ENCODE measurements at regions not wholly inside any gene's neighbourhood (a gene's known extent, or its start where the extent isn't known, plus 50 kb on each side); places are given as distances from the start of the nearest gene placed in this dataset.

DNA sequence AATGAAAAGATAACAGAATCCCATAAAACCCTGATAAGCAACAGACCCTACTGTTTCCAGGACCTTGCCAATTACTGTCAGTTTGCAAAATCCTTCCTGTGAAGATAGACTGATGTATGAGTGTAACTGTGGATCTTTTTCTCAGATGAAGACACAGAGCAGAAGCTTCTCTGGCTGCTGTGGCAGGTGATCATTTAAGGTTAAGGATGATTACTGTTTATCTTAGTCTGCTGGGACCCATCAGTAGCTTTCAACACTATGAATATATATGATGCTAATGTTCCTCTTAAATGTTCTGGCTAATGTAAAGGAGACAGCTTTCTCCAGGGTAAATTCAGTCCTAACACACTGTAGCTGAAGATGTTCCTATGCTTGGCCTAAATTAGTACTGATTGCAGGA is 56.0 kb upstream of the CTTNBP2 start:
- Histone ChIP-seq H3K36me3 (no peaks in the 10 kb centered on the region), H3K4me1 (no peaks in the 10 kb centered on the region), H3K27ac (no peak overlapping the region), H3K4me3 (no peak overlapping the region), H3K9me3 (no peaks in the 10 kb centered on the region), H3K27me3 (no peaks in the 10 kb centered on the region)
- no peak for ATAC-seq
- intact Hi-C loops (cut with DNase I), result no loop called here
- DNase-seq, result no peak
- TF ChIP-seq, protein P1, sequence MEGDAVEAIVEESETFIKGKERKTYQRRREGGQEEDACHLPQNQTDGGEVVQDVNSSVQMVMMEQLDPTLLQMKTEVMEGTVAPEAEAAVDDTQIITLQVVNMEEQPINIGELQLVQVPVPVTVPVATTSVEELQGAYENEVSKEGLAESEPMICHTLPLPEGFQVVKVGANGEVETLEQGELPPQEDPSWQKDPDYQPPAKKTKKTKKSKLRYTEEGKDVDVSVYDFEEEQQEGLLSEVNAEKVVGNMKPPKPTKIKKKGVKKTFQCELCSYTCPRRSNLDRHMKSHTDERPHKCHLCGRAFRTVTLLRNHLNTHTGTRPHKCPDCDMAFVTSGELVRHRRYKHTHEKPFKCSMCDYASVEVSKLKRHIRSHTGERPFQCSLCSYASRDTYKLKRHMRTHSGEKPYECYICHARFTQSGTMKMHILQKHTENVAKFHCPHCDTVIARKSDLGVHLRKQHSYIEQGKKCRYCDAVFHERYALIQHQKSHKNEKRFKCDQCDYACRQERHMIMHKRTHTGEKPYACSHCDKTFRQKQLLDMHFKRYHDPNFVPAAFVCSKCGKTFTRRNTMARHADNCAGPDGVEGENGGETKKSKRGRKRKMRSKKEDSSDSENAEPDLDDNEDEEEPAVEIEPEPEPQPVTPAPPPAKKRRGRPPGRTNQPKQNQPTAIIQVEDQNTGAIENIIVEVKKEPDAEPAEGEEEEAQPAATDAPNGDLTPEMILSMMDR (IDR thresholded peaks at IDR 0.05), result no peak

DNA sequence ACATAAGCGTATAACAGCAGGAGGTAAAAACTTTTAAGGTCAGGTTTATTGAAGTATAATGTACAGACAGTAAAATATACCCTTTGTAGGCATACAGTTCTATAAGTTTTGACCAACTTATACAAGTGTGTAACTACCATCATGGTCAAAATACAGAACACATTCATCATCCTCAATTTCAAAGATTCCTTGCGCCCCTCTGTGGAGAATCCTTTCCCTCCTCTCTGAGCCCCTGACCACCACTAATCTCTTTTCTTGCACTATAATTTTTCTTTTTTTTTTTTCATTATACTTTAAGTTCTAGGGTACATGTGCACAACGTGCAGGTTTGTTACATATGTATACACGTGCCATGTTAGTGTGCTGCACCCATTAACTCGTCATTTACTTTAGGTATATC is 58.1 kb upstream of the CTTNBP2 start:
- TF ChIP-seq, protein P1 (IDR thresholded peaks at IDR 0.05), result no peak
- H3K4me1 ChIP-seq, result no peaks in the 10 kb centered on the region
- no peak for ATAC-seq

DNA sequence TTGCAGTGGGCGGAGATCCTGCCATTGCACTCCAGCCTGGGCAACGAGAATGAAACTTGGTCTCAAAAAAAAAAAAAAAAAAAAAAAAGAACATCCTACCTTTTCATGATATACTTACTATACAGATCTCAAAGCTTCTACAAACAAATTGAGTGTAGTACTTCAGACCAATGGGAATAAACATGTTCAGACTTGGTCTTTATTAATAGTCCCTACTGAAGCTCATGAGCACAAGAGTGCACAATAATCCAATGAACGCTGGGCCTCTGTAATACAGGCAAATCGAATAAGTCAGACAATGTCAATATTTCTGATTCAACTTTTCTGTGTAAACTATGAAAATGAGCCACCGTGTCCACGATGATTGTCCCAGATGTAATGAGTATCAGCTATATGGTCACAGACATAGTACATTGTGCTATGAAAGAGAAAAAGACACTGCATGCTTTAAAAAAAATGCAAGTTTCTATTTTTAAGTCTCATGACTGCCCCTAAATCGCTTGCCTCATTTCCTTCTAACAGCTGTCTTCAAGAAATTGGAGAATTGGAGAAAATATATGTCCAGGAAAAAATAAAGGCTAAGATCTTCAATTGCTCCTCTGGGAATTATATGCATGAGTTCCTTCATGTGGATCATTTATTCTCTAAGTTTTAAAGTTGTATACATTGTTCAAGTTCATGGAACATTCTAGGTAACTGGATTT is 64.0 kb upstream of the CTTNBP2 start:
- H3K27me3 ChIP-seq, result no peaks in the 10 kb centered on the region
- no peaks in the 10 kb centered on the region for H3K4me1 ChIP-seq
- intact Hi-C loops (cut with DNase I), result no loop called here
- ATAC-seq, result no peak
- no peak overlapping the region for H3K27ac ChIP-seq
- H3K4me3 ChIP-seq, result no peak overlapping the region
- no peak for DNase-seq
- TF ChIP-seq, protein P1 (IDR thresholded peaks at IDR 0.05), result no peak
- H3K36me3 ChIP-seq, result no peaks in the 10 kb centered on the region
- H3K9me3 ChIP-seq, result peaks cover 0 to 4% of the 10 kb centered on the region in 2 donors

More for the DNA sequence above, 58.1 kb upstream of the CTTNBP2 start:
- Histone ChIP-seq H3K9me3 (no peaks in the 10 kb centered on the region), H3K4me3 (no peak overlapping the region), H3K27me3 (no peaks in the 10 kb centered on the region), H3K27ac (no peak overlapping the region), H3K36me3 (no peaks in the 10 kb centered on the region)
- DNase-seq, result no peak
- intact Hi-C loops (cut with DNase I), result no loop called here

DNA sequence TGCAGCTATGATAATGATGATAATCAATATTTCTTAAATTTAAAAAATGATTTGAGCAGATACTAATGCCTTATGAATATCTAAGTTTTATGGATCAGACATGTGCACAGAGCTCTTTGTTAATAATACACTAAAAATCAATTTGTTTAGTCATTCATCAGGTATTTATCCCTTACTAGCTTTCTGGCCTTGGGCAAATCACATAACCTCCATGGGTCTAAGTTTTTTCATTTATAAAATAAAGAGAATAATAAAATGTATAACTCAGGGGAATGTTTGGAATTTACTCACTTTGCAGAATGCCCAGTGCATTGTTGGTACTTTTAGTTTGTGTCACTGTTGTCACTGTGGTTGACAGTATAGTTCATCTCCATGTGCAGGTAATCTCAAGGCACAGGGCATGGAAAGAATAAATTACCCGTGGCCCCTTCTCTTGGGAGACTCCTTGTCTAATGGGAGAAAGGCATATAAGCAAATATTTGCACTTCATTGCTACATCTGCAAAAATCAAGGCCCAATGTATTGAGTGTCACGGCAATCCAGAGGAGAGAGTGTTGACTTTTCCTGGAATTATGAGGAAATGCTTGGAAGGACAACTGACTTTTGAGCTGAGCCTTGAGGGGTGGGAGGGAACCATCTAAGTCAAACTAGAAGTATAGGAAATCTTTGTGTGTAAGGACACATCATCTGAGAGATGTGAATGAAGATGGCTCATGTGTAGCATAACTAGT is 64.7 kb upstream of the CTTNBP2 start:
- Histone ChIP-seq H3K27ac (no peak overlapping the region), H3K9me3 (peaks cover 0 to 6% of the 10 kb centered on the region in 2 donors), H3K27me3 (no peaks in the 10 kb centered on the region), H3K4me1 (no peaks in the 10 kb centered on the region), H3K36me3 (no peaks in the 10 kb centered on the region), H3K4me3 (no peak overlapping the region)
- DNase-seq (no peak), ATAC-seq (no peak)
- intact Hi-C loops (cut with DNase I), result no loop called here
- TF ChIP-seq, protein P1 (IDR thresholded peaks at IDR 0.05), result no peak

DNA sequence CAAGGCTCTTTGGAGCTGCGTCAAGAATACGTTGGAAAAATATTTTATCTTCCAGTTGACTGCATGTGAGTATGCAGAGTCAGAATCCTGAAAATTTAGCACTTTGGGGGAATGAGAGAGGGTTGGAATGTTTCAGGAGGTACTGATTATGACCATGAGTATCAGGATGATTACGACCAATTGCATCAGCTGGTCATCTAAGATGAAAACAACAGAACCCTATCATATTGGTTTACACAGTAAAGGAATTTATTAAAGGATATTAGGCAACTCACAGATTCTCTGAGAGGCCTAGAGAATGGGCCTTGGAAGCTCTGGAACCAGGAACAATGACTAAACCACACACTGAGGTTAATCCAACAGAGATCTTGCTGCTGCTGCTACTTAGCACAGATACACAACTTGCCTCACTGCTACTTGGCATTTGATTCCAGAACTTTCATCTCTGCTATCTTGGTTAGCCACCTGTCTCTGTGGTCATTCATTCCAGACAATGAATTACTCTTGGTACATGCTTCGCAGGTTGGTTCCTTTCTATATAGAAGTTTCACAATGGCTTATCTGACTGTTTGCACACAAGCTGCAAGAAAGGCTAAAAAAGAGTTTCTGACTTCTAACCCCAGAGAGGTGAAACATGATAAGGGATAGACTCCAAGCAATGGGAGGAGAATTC is 68.0 kb upstream of the CTTNBP2 start:
- TF ChIP-seq, protein P1 (IDR thresholded peaks at IDR 0.05), result no peak
- ATAC-seq (no peak), DNase-seq (no peak)
- Histone ChIP-seq H3K9me3 (peaks cover 0 to 6% of the 10 kb centered on the region in 2 donors), H3K36me3 (no peaks in the 10 kb centered on the region), H3K27me3 (no peaks in the 10 kb centered on the region), H3K4me3 (no peak overlapping the region), H3K27ac (no peak overlapping the region), H3K4me1 (no peaks in the 10 kb centered on the region)
- intact Hi-C loops (cut with DNase I), result no loop called here
